ENCODE measurements at regions not wholly inside any gene's neighbourhood (a gene's known extent, or its start where the extent isn't known, plus 50 kb on each side); places are given as distances from the start of the nearest gene placed in this dataset.
A peak's percentile ranks its signal among the peaks of the same experiment; 100 is the strongest.

DNA sequence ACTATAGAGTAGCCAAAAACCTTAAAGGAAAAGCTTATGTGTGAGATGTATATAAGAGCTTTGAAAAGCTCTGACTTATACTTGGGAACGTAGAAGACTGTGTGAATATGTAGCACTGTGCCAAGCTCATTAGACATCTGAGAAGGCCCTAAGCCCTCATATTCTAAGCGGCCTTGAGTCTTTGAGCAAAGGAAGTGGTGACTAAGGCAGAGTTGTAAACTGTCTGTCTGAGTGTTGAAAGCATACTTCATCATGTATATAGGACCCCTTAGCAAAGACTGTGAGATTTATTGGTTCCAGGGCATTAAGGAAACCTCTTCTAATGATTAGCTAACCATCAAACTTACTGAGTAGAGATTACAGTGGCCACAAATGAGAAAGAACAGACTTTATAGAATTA, 153.3 kb upstream of the LYPLAL1 start:
- no peak for FAIRE-seq
- DNase-seq (ENCODE audit: insufficient read length, low spot score) = no peak

DNA sequence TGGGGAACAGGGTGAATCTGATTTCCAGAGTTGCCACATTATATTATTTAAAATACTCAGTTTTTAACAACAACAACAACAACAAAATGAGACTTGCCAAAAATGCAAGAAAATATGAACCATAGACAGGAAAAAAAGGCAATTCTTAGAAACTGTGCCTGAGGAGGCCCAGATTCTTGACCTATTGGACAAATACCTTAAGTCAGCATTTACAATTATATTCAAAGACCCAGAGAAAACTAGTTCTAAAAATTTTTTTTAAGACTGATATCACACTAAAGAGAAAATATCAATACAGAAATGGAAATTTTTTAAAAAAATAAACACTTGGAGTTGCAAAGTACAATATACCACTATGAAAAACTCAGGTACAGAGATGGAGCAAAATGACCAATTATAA, 152.8 kb upstream of the LYPLAL1 start:
- FAIRE-seq = no peak
- no peak for DNase-seq (ENCODE audit: insufficient read length, low spot score)

DNA sequence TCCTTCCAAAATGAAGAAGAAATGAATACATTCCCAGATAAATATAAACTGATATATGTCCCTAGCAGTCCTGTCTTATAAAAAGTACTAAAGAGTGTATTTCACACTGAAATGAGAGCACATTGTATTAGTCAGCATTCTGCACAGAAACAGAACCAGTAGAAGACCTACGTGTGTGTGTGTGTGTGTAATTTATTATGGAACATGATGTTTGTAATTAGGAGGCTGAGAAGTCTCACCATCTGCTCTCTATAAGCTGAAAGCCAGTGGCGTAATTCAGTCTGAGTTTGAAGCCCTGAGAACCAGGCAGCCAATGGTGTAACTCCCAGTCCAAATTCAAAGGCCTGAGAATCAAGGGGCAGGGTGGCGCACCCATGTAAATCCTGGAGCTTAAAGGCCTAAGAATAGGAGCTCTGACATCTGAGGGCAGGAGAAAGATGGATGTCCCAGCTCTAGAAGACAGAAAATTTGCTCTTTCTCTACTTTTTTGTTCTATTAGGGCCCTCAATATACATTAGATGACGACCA, 146.5 kb upstream of the LYPLAL1 start:
- DNase-seq (ENCODE audit: insufficient read length, low spot score) (no peak), FAIRE-seq (no peak)

DNA sequence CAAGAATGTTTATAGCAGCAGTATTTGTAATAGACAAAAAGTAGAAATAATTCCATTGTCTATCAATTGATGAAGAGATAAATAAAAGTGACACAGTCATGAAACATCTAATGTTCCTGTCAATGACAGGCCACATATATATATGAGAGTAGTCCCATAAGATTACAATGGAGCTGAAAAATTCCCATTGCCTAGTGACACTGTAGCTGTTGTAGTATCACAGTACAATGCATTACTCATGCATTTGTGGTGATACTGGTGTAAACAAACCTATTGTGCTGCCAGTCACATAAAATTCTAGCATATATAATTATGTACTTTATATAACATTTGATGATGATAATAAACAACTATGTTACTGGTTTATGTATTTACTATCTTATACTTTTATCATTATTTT, 141.9 kb upstream of the LYPLAL1 start:
- DNase-seq (ENCODE audit: insufficient read length, low spot score) (no peak), FAIRE-seq (no peak)

DNA sequence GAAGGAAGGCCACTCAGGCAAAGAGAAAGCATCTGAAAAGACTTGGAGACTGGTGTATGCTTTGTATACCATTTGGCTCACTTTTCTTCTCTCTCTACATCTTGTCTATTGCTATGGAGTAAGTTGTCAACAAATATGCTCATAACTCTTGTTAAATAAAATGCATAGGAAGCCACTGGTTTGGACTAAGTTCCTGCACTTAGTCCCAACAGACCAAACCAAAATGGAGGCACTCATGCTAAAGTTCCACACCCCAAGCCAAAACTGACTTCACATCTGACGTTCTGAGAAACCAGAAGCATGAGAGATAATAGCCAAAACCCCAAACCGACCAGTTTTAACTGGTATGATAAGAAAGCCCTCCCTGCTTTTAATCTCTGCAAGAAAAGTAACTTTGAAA, 135.3 kb upstream of the LYPLAL1 start:
- DNase-seq (ENCODE audit: insufficient read length, low spot score) (no peak), FAIRE-seq (no peak)

DNA sequence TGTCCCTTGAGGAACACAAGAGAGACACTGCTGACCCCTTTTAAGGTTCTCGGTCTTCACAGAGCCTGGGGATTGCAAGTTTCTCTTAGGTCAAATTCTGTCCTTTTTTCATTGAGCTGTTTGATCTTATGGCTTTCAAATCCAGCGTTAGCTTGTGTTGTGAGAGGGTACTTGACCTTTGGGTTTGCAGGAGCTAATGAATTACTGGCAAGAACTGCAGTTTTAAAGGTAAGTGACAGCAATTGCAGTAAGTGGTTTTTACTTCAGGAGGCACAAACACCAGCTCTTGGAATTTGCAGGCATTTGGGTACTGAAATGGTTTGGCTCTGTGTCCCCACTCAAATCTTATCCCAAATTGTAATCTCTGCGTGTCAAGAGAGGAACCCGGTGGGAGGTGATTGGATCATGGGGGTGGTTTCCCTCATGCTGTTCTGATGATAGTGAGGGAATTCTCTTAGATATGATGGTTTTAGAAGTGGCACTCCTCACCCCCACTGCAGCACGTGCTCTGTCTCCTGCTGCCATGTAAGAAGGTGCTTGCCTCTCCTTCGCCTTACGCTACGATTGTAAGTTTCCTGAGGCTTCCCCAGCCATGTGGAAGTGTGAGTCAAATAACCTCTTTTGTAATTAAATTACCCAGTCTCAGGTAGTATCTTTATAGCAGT, 134.5 kb upstream of the LYPLAL1 start:
- FAIRE-seq = no peak

DNA sequence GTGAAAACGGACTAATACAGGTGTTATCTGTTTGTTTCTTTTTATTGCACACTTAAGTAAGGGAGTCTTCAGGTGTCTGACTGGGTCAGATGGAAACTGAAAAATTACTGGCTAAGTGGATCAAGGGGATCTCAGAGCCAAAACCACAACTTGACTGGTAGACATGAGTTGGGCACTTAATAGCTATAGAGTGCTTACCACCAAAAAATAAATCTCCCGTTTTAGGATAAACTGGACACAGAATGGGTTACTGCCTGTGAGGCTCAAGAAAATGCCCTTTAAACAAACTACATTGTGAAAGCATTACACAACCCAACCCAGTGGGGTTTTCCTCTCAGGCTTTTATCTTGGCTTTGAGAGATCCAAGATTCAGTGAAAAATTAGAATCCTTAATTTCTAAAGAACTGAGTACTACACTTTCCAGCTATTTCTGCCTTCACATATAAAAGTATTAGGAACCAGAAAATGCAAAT, 134.0 kb upstream of the LYPLAL1 start:
- DNase-seq (ENCODE audit: insufficient read length, low spot score) (no peak), FAIRE-seq (no peak)

More for the DNA sequence above, 134.5 kb upstream of the LYPLAL1 start:
- no peak for DNase-seq (ENCODE audit: insufficient read length, low spot score)

DNA sequence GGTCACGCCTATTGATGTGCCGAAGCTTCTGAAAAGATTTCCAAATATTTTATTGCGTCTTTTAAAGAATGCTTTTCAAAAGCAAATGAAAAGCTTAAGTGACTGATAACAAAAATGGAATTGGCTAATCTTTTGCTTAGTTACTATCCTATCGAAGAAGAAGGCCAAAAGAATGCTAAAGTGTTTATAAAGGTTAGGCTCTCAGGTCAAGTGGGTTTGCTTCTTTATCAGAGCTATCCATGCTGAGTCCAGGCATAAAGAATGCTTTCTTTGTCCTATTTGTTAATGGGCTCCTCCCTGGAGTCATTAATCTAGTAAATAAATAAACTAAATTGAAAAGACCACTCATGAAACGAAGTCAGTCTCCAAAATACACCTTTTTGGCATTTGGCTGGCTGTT, 133.4 kb upstream of the LYPLAL1 start:
- FAIRE-seq = no peak
- no peak for DNase-seq (ENCODE audit: insufficient read length, low spot score)

DNA sequence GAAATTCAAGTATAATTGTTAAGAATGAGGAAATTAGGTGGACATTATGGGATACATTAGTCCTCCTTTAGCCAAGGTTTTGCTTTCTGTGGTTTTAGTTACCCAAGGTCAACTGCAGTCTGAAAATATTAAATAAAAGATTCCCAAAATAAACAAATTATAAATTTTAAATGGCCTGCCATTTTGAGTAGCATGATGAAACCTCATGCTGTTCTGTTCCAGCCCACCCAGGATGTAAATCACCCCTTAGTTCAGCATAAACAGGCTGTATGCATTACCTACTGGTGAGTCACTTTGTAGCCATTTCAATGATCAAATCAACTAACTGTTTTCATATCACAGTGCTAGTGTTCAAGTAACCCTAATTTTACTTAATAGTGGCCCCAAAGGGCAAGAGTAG, 132.5 kb upstream of the LYPLAL1 start:
- DNase-seq (ENCODE audit: insufficient read length, low spot score) = peak; percentile 36

DNA sequence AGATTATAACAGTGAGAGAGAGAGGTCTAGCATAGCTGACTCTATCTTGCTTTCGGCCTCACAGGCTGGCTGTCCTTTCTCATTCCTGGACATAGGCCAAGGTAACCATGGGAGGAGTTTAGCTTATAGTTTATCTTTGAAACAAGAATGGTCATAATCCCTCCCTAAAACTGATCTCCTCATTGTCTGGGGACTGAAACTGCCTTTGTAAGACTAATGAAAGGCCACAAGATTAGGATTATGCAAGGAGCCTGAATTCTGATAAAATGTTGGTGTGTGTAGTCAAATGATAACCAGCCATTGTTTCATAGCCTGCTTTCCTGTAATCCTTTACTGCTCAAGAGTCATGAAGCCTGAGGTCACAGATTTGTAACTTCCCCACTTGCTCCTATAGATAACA, 131.9 kb upstream of the LYPLAL1 start:
- DNase-seq (ENCODE audit: insufficient read length, low spot score) (no peak), FAIRE-seq (no peak)

More for the DNA sequence above, 132.5 kb upstream of the LYPLAL1 start:
- peak; percentile 76 for FAIRE-seq

DNA sequence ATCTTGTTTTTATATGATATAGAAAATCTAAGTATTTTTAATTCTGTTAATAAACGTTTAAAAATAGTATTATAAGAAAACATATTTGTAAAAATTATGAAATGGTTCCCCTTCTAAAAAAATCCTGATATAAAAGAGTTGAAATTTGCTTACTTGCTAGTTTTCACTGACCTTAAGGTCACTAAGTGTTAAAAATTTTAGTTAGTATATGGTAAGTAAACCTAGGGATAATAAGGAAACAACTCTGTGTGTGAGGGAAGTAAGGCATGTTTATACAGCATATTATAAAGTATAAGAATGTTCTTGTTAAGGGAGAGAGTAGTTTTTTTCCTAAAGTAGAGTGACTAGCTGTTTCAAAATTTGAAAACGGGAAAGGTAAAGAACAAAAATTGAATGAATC, 130.9 kb upstream of the LYPLAL1 start:
- DNase-seq (ENCODE audit: insufficient read length, low spot score) = no peak
- FAIRE-seq = no peak

DNA sequence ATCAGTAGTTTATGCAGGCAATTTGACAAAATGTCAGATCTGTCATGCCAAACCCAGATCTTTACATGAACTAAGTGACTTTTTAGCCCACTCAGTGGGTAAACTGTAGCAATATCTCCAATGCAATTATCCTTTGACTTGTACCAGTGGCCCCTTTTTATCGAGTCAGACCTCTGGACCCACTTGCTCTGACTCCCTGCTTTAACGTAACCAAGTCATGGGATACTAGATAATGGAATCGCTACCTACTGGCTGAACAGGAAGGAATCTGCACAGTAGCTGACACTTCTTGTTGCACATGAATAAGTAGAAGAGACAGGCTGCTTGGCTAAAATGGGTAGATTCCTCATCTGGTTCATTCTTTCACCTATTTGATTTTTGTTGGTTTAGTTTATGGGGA, 128.4 kb upstream of the LYPLAL1 start:
- DNase-seq (ENCODE audit: insufficient read length, low spot score) (no peak), FAIRE-seq (no peak)

DNA sequence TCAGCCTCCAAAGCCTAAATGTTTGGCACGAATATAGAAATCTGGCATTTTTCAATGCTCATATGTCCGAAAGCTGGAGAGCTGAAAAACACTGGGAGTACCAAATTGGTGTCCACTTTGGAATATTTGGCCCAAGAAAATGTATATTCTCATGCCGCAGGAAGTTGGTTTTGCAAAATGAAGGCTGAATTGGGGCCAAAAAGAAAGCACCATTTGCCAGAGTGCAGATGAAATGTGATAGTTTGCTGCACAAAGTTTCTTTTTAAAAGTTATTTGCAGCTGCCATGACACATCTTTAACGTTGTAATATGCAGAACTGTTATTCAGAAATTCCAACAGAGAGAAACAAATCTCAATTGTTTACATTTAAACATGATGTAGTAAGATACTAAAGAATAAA, 124.2 kb upstream of the LYPLAL1 start:
- FAIRE-seq (no peak), DNase-seq (ENCODE audit: insufficient read length, low spot score) (no peak)

DNA sequence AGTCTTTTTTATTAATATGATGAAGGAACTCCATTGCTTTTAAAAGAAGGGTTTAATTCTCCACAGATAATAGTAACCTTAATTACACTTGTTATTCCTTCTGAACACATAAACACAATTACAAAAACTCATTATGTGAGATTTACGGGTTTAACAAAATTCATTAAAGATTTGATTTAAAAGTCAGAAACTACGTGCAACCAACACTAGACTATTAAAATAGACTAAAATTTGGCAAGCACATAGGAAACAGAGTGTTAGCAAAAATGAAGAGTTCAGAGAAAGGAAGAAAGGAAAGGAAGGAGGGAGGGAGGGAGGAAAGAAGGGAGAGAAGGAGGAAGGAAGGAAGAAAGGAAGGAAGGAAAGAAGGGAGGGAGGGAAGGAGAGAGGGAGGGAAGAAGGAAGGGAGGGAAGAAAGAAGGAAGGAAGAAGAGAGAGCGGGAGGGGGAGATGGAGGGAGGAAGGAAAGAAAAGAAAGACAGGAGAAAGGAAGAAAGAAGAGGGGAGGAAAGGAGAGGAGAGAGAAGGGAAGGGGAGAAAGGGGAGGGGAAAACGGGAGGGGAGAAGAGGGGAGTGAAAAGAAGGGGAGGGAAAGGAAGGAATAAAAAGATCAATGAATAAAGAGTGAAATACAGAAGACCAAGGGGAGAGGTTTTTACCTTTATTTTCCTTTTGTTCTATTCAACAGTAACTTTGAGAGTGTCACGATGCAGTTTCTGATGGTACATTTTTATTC, 123.4 kb upstream of the LYPLAL1 start:
- FAIRE-seq = no peak
- DNase-seq (ENCODE audit: insufficient read length, low spot score) = no peak

DNA sequence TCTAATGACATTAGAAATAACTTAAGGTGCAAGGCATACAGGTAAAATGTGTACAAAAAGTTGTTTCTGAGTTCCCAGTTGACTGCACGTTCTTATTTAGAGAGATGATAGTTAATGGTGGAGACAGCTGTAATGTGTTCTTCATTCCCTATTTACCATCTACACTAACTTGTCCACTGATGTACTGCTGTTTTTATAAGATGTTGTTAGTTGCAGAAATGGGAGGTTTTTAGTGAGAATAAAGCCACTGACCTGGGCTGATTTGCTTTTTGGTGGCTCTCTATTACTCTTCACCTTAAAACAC, 122.9 kb upstream of the LYPLAL1 start:
- FAIRE-seq (no peak), DNase-seq (ENCODE audit: insufficient read length, low spot score) (no peak)

DNA sequence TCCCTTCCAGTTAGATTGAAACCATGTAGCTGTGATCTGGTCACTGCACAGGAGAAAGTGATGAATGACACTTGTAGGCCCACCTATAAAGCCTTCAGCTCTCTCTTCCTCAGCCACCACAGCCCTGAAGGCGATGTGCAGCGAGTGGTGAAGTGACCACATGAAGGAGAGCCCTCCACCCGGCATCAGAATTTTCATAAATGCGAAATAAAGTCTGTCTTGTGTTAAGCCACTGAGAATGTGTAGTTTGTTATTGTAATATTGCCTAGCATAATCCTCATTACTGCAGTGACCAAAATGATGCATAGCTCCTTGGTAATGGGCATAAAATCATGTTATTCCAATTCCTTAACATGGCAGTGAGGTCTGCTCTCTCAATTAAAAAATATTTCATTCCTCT, 122.1 kb upstream of the LYPLAL1 start:
- DNase-seq (ENCODE audit: insufficient read length, low spot score) (no peak), FAIRE-seq (no peak)

DNA sequence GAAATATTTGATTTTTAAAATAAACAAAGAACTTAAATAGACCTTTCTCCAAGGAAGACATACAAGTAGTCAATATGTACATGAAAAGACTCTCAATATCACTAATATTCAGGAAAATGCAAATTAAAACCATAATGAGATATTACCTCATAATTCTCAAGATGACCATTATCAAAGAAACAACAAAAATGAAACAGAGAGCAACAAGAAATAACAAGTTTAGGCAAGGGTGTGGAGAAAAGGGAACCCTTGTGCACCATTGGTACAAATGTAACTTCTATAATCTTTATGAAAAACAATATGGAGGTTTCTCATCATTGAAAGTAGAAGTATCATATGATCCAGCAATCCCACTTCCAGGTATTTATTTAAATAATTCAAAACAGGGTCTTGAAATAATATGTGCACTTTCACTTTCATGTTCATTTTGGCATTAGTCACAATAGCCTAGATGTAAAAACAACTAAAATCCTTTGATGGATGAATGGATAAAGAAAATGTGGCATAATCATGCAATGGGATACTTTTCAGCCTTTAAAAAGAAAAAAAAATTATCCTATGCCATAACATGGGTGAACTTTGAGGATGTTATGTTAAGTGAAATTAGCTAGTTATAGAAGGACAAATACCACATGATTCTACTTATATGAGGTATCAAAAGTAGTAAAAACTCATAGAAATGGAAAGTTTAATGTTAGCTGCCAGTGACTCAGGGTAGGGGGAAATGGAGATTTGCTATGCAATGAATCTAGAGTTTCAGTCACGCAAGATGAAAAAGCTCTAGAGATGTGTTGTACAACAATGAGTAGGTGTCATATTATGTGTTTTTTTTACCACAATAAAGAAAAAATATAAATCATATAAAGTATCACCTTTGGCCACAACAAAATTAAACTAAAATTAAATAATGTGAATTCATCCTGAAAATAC, 114.5 kb upstream of the LYPLAL1 start:
- FAIRE-seq = no peak

DNA sequence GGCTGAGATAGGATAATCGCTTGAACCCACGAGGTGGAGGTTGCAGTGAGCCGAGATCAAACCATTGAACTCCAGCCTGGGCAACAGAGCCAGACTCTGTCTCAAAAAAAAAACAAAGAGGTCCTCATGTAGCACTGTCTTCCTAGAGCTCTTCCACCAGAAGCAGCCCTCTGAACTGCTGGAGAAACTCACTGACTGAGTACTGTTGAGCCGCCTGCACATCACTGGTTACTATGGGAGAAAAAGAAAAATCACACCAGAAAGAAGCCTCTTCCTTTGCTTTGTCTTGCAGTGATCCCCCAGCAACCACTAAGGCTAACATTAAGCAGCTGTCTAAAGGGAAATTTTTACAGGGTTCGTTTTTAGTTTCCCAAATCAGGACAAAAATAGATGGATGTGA, 112.9 kb upstream of the LYPLAL1 start:
- no peak for FAIRE-seq
- no peak for DNase-seq (ENCODE audit: insufficient read length, low spot score)

More for the DNA sequence above, 114.5 kb upstream of the LYPLAL1 start:
- no peak for DNase-seq (ENCODE audit: insufficient read length, low spot score)

DNA sequence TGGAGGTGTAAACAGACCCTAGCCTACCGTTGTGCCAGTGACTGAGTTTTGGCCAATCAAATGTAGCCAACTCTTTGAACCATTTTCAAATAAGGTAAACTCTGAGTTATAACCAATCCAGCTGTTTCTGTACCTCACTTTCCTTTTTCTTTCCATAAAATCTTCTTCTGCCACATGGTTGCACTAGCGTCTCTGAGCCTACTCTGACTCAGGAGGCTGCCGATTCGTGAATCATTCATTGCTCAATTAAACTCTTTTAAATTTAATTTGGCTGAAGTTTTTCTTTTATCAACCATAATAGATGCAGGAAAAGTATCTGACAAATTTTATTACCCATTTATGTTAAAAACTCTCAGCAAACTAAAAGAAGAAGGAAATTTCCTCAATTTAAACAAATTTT, 111.5 kb upstream of the LYPLAL1 start:
- FAIRE-seq = no peak
- no peak for DNase-seq (ENCODE audit: insufficient read length, low spot score)

DNA sequence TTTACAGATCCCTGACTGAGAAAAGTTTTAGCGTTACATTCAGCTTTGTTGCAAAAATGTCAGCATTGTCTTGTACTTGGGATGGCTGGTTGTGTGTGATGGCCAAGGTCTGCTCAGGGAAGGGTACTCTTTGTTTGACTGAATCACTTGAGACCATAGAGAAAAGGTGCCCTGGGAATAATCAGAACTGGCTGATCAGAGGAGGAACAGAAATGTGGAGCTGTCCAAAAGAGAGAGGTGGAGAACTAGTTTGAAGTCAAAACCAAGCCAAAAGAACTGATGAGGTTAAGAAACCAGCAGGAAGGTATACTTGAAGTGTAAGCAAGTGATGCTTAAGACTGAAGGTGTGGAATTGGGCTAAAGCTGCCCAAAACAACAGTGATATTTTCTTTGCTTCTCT, 107.6 kb upstream of the LYPLAL1 start:
- FAIRE-seq (no peak), DNase-seq (ENCODE audit: insufficient read length, low spot score) (no peak)

DNA sequence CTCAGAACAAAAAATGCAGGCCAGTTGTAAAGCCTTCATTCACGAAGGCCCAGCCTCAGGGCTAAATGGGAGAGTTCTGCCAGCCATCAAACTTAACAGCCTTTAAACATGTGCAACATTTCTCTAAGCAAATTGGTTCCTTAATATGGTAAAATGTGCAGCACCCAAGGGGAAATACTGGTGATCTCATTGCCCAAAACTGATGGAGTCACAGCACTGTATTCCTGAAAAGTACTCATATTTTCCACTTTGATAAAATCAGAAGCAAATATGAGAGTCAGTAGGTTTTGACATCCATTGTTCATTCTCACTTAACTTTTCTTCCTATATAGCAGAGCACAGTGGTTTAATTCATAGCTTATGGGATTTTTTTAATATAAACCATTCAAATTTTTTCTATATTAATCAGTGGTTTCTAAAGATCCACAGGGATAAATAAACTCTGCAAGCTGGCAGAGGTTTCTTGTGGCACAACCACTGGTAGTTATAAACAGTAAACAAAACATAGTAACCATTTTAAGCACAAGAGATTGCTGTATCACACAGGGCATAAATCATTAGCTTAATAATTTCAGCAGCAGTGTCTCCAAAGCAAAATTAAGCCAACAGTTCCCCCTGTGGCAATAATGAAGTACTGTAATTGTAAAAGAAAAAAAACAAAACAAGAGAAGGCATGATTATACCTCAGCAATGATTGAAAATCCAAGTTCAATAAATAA, 106.9 kb upstream of the LYPLAL1 start:
- FAIRE-seq = no peak
- DNase-seq (ENCODE audit: insufficient read length, low spot score) = peak; percentile 41

All from HTR-8/SVneo (cell line).